ENCODE measurements at regions not wholly inside any gene's neighbourhood (a gene's known extent, or its start where the extent isn't known, plus 50 kb on each side); places are given as distances from the start of the nearest gene placed in this dataset.

DNA sequence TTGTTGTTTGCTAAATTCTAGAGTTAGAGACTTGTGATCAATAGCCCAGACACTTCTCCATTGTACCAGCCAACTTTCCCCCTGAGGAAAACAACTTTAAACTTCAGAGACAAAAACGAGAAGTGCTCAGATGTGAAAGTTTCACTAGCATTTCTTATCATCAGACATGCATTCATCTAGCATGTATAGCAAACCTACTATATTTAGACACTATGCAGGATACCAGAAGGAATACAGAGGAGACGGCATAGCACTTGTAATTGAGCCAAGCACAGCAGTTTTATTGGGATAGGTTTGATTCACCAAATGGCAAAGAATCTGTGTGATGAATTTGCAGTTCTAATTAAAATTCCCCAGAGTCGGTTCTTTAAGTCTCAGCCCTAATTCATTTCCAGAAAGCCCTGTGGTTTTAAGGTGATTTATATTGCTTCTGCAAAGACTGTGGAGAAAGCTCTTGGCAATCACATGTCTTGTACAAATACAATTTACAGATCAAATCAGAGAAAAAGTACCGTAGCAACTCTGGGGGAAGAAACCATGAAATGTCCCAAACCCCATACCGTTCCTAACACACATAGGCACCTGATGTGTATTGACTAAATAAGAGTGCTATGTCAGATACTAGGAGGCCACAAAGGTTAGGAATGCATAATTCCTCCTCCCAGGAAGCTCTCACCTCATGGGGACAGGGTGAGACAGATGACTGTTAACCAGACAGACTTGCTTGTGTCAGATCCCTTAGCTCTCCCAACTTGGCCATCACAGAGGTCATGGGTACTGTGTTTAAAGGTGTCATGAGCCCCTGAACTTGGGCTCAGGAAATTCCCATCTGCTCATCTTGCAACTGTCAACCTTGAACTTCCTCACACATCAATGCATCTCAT lies 69.6 kb upstream of the KRAS start:
- no peak overlapping the region for H2BK12ac ChIP-seq (ENCODE audit: low read depth, low read length)
- POLR2A ChIA-PET (ENCODE audit: partially characterized antibody), result no interaction called here
- FAIRE-seq (no peak), DNase-seq (ENCODE audit: low read depth in 1 of 2, low spot score in 2 of 2) (no peak)
- no peak overlapping the region for H4K5ac ChIP-seq (ENCODE audit: insufficient read length, low read depth, low read length)
- H3K4me2 ChIP-seq (ENCODE audit: insufficient read depth in 1 of 2, low read depth in 2 of 2, low read length in 2 of 2), result no peak overlapping the region
- H2AK5ac ChIP-seq (ENCODE audit: low read depth, low read length), result no peak overlapping the region
- H3K79me2 ChIP-seq (ENCODE audit: control insufficient read depth in 1 of 2, insufficient read depth in 2 of 2, low read length in 2 of 2), result no peaks in the 10 kb centered on the region
- no peak overlapping the region for H2BK5ac ChIP-seq (ENCODE audit: low read depth, low read length)
- no peak overlapping the region for H2BK20ac ChIP-seq (ENCODE audit: low read length)
- H4K20me1 ChIP-seq (replicated peaks in 1 of 2; ENCODE audit: control insufficient read depth in 1 of 2, insufficient read depth in 2 of 2, low read length in 2 of 2), result no peaks in the 10 kb centered on the region
- H3K14ac ChIP-seq (ENCODE audit: insufficient read length), result no peak overlapping the region
- H3K27me3 ChIP-seq (replicated peaks in 1 of 4; ENCODE audit: control insufficient read depth in 3 of 4, extremely low read depth in 1 of 4, insufficient read depth in 3 of 4, low read length in 3 of 4), result no peaks in the 10 kb centered on the region; a peak in 1 of 7 replicates
- no peak overlapping the region for H3K18ac ChIP-seq (ENCODE audit: extremely low read depth, low read length)
- 82% methylated on average over 5 of the region's 5 CpGs; no CpG with 5 or more reads in 1 of the 2 experiments for WGBS, 2 experiments (ENCODE audit: extremely low coverage in 1 of 2, insufficient coverage in 1 of 2, insufficient read length in 1 of 2, insufficient replicate concordance in 2 of 2, low coverage in 1 of 2, low lambda C conversion rate in 2 of 2, missing lambda C conversion rate in 1 of 2)
- no peak overlapping the region for H3K4me3 ChIP-seq (ENCODE audit: extremely low read depth in 1 of 4, insufficient read depth in 2 of 4, low read depth in 3 of 4, low read length in 4 of 4)
- no peak overlapping the region for H3K56ac ChIP-seq (replicated peaks; ENCODE audit: insufficient read length, low read depth, low read length)
- H3K79me1 ChIP-seq (ENCODE audit: low read depth, low read length), result no peaks in the 10 kb centered on the region
- H4K91ac ChIP-seq (replicated peaks; ENCODE audit: insufficient read length, low read length), result no peak overlapping the region
- H2AFZ ChIP-seq (ENCODE audit: low read length), result peak overlapping the region; percentile 9; the same call in 1 of the 2 replicates
- H2BK120ac ChIP-seq (replicated peaks; ENCODE audit: low read depth, low read length), result no peak overlapping the region
- no peaks in the 10 kb centered on the region for H3K4me1 ChIP-seq (replicated peaks in 1 of 4; ENCODE audit: control insufficient read depth in 3 of 4, insufficient read depth in 4 of 4, low read length in 3 of 4)
- no peak overlapping the region for H3K4ac ChIP-seq (replicated peaks; ENCODE audit: insufficient read length, low read depth, low read length)
- no peaks in the 10 kb centered on the region for H3K23me2 ChIP-seq (ENCODE audit: low read depth, low read length)
- no peak overlapping the region for H2BK15ac ChIP-seq (ENCODE audit: low read length)
- H3K36me3 ChIP-seq (ENCODE audit: control insufficient read depth in 2 of 4, insufficient read depth in 4 of 4, low read length in 3 of 4), result no peaks in the 10 kb centered on the region
- H3K23ac ChIP-seq (ENCODE audit: insufficient read length), result no peak overlapping the region
- no peak overlapping the region for H3K27ac ChIP-seq (ENCODE audit: low read depth, low read length)
- H3K9ac ChIP-seq (replicated peaks in 1 of 4; ENCODE audit: extremely low read depth in 1 of 4, low read depth in 3 of 4, low read length in 3 of 4), result no peak overlapping the region
- H3K9me3 ChIP-seq (ENCODE audit: insufficient read depth in 2 of 2, low read depth in 1 of 2, low read length in 1 of 2), result no peaks in the 10 kb centered on the region
- H4K8ac ChIP-seq (ENCODE audit: extremely low read depth, insufficient read depth, low read length), result no peak overlapping the region
- CTCF ChIA-PET (ENCODE audit: partially characterized antibody), result interaction anchor here (0.6 to 2.1 kb wide), 4 partner anchors 8 to 67 kb away, joined by 3 to 5 read pairs (median 4); no protein-coding TSS in a partner anchor

All from H1 (cell line).